Activated naive CD4-positive, alpha-beta T cell treated with anti-CD3 and anti-CD28 coated beads, Interleukin-2, amount 50 U/mL, for 72 hours (primary cell): ENCODE measurements at regions not wholly inside any gene's neighbourhood (a gene's known extent, or its start where the extent isn't known, plus 50 kb on each side); places are given as distances from the start of the nearest gene placed in this dataset.
A peak's percentile ranks its signal among the peaks of the same experiment; 100 is the strongest.

Source experiments
- ATAC-seq, 2 donors: fragments of 150-1000 bp; cut with Tn5 transposase; 2 replicates each; pipeline ENCODE4 v1.10.0; 2021; ENCODE audit warnings: mild to moderate bottlenecking in 2 of 2, moderate library complexity in 2 of 2
- DNase-seq, 2 donors: peaks; one replicate each; pipeline ENCODE4 v3.0.0; 2021 to 2022; ENCODE audit warnings: low spot score in 2 of 2
- H3K27ac Mint-ChIP-seq, 2 donors: one replicate each; pipeline ENCODE4 v1.8.0; 2022; ENCODE audit warnings: mild to moderate bottlenecking in 2 of 2, mixed read lengths in 2 of 2
- H3K36me3 Mint-ChIP-seq, 2 donors: one replicate each; pipeline ENCODE4 v1.8.0; 2022; ENCODE audit warnings: mixed read lengths in 2 of 2
- H3K9me3 Mint-ChIP-seq, 2 donors: one replicate each; pipeline ENCODE4 v1.8.0; 2022; ENCODE audit warnings: mixed read lengths in 2 of 2

- H3K36me3 Mint-ChIP-seq = no peaks in the 10 kb centered on the region
- no peak for ATAC-seq
Measured at GRCh38 chr18:61157451-61157850, 175.8 kb upstream of the CDH20 start.

GRCh38 chr18:61159246-61159645 is 174.0 kb upstream of the CDH20 start:
- Mint-ChIP-seq H3K27ac (no peak overlapping the region), H3K9me3 (peaks cover 8 to 11% of the 10 kb centered on the region in 2 donors), H3K36me3 (no peaks in the 10 kb centered on the region)
- DNase-seq (no peak), ATAC-seq (no peak)

More at GRCh38 chr18:61157451-61157850, 175.8 kb upstream of the CDH20 start:
- DNase-seq = no peak
- H3K27ac Mint-ChIP-seq = no peak overlapping the region
- peaks cover 3 to 7% of the 10 kb centered on the region in 2 donors for H3K9me3 Mint-ChIP-seq

- DNase-seq = no peak
- peaks cover 8 to 13% of the 10 kb centered on the region in 2 donors for H3K9me3 Mint-ChIP-seq
- ATAC-seq = no peak
- H3K27ac Mint-ChIP-seq = no peak overlapping the region
- no peaks in the 10 kb centered on the region for H3K36me3 Mint-ChIP-seq
Measured at GRCh38 chr18:61164321-61164720, 168.9 kb upstream of the CDH20 start.

- ATAC-seq = no peak
- peaks cover 8% of the 10 kb centered on the region in 2 donors for H3K9me3 Mint-ChIP-seq
- DNase-seq = no peak
- H3K36me3 Mint-ChIP-seq = no peaks in the 10 kb centered on the region
- no peak overlapping the region for H3K27ac Mint-ChIP-seq
Measured at GRCh38 chr18:61167902-61168301, 165.3 kb upstream of the CDH20 start.

- no peaks in the 10 kb centered on the region for H3K36me3 Mint-ChIP-seq
- ATAC-seq = no peak
- H3K27ac Mint-ChIP-seq = no peak overlapping the region
- H3K9me3 Mint-ChIP-seq = peaks cover 4% of the 10 kb centered on the region in 2 donors
- DNase-seq = no peak
Measured at GRCh38 chr18:61169386-61169785, 163.8 kb upstream of the CDH20 start.

- Mint-ChIP-seq H3K36me3 (no peaks in the 10 kb centered on the region), H3K27ac (no peak overlapping the region), H3K9me3 (peaks cover 0 to under 1% of the 10 kb centered on the region in 2 donors)
- ATAC-seq = no peak
- DNase-seq = no peak
Measured at GRCh38 chr18:61172624-61173023, 160.6 kb upstream of the CDH20 start.

GRCh38 chr18:61173554-61173953 is 159.7 kb upstream of the CDH20 start:
- DNase-seq = no peak
- H3K9me3 Mint-ChIP-seq = peaks cover 7 to 9% of the 10 kb centered on the region in 2 donors
- no peak for ATAC-seq
- H3K36me3 Mint-ChIP-seq = no peaks in the 10 kb centered on the region
- no peak overlapping the region for H3K27ac Mint-ChIP-seq

- H3K36me3 Mint-ChIP-seq = no peaks in the 10 kb centered on the region
- H3K9me3 Mint-ChIP-seq = peaks cover 11 to 12% of the 10 kb centered on the region in 2 donors
- H3K27ac Mint-ChIP-seq = no peak overlapping the region
- no peak for ATAC-seq
- DNase-seq = no peak
Measured at GRCh38 chr18:61183798-61184197, 149.4 kb upstream of the CDH20 start.

GRCh38 chr18:61187971-61188370 is 145.3 kb upstream of the CDH20 start:
- ATAC-seq (no peak), DNase-seq (no peak)
- H3K27ac Mint-ChIP-seq = no peak overlapping the region
- H3K36me3 Mint-ChIP-seq = no peaks in the 10 kb centered on the region
- H3K9me3 Mint-ChIP-seq = peaks cover 6 to 27% of the 10 kb centered on the region in 2 donors

- Mint-ChIP-seq H3K9me3 (peaks cover 9 to 29% of the 10 kb centered on the region in 2 donors), H3K36me3 (no peaks in the 10 kb centered on the region), H3K27ac (no peak overlapping the region)
- DNase-seq (no peak), ATAC-seq (no peak)
Measured at GRCh38 chr18:61189376-61189775, 143.9 kb upstream of the CDH20 start.

- ATAC-seq = no peak
- peaks cover 10 to 27% of the 10 kb centered on the region in 2 donors for H3K9me3 Mint-ChIP-seq
Measured at GRCh38 chr18:61194726-61195125, 138.5 kb upstream of the CDH20 start.

GRCh38 chr18:61196750-61197149 is 136.5 kb upstream of the CDH20 start:
- Mint-ChIP-seq H3K36me3 (no peaks in the 10 kb centered on the region), H3K27ac (peak overlapping the region in 1 of 2 donors; percentile 31), H3K9me3 (peaks cover 10 to 20% of the 10 kb centered on the region in 2 donors)
- DNase-seq = no peak
- no peak for ATAC-seq

More at GRCh38 chr18:61194726-61195125, 138.5 kb upstream of the CDH20 start:
- no peak overlapping the region for H3K27ac Mint-ChIP-seq
- no peaks in the 10 kb centered on the region for H3K36me3 Mint-ChIP-seq
- DNase-seq = no peak

GRCh38 chr18:61198486-61198885 is 134.7 kb upstream of the CDH20 start:
- DNase-seq (no peak), ATAC-seq (no peak)
- Mint-ChIP-seq H3K27ac (no peak overlapping the region), H3K9me3 (peaks cover 10 to 15% of the 10 kb centered on the region in 2 donors), H3K36me3 (no peaks in the 10 kb centered on the region)

- Mint-ChIP-seq H3K9me3 (peaks cover 8 to 13% of the 10 kb centered on the region in 2 donors), H3K36me3 (no peaks in the 10 kb centered on the region), H3K27ac (no peak overlapping the region)
- ATAC-seq = no peak
- DNase-seq = no peak
Measured at GRCh38 chr18:61199171-61199848, 133.9 kb upstream of the CDH20 start.

GRCh38 chr18:61201511-61201910 is 131.7 kb upstream of the CDH20 start:
- ATAC-seq (no peak), DNase-seq (no peak)
- Mint-ChIP-seq H3K9me3 (peaks cover 0 to 5% of the 10 kb centered on the region in 2 donors), H3K36me3 (no peaks in the 10 kb centered on the region), H3K27ac (no peak overlapping the region)

GRCh38 chr18:61203151-61203550 is 130.1 kb upstream of the CDH20 start:
- no peak for DNase-seq
- peaks cover 0 to 3% of the 10 kb centered on the region in 2 donors for H3K9me3 Mint-ChIP-seq
- ATAC-seq = no peak
- H3K36me3 Mint-ChIP-seq = no peaks in the 10 kb centered on the region
- H3K27ac Mint-ChIP-seq = no peak overlapping the region

- peaks cover 8 to 11% of the 10 kb centered on the region in 2 donors for H3K9me3 Mint-ChIP-seq
- no peak for ATAC-seq
- no peak overlapping the region for H3K27ac Mint-ChIP-seq
- DNase-seq = no peak
- H3K36me3 Mint-ChIP-seq = no peaks in the 10 kb centered on the region
Measured at GRCh38 chr18:61209801-61210200, 123.4 kb upstream of the CDH20 start.

- H3K36me3 Mint-ChIP-seq = no peaks in the 10 kb centered on the region
- H3K27ac Mint-ChIP-seq = no peak overlapping the region
- H3K9me3 Mint-ChIP-seq = peaks cover 18 to 25% of the 10 kb centered on the region in 2 donors
- ATAC-seq (no peak), DNase-seq (no peak)
Measured at GRCh38 chr18:61216051-61216450, 117.2 kb upstream of the CDH20 start.
